ENCODE measurements at regions not wholly inside any gene's neighbourhood (a gene's known extent, or its start where the extent isn't known, plus 50 kb on each side); places are given as distances from the start of the nearest gene placed in this dataset.

- Histone ChIP-seq H3K4me1 (ENCODE audit: control insufficient read depth in 1 of 2, low read depth in 2 of 2) (no peaks in the 10 kb centered on the region), H3K36me3 (no peaks in the 10 kb centered on the region), H3K27ac (no peak overlapping the region), H3K9me3 (no peaks in the 10 kb centered on the region), H3K27me3 (replicated peaks; ENCODE audit: insufficient read depth) (no peaks in the 10 kb centered on the region), H3K4me3 (no peak overlapping the region)
- no peak for TF ChIP-seq CTCF (IDR thresholded peaks at IDR 0.05)
- ATAC-seq (ENCODE audit: insufficient number of reproducible peaks, low FRiP score, low read depth) (no peak), DNase-seq (ENCODE audit: low spot score) (no peak)
These were observed 330.2 kb downstream of the ZIC3 start for GRCh38 chrX:137896123-137896522.

- Histone ChIP-seq H3K4me3 (no peak overlapping the region), H3K27me3 (replicated peaks; ENCODE audit: insufficient read depth) (no peaks in the 10 kb centered on the region), H3K27ac (no peak overlapping the region), H3K9me3 (no peaks in the 10 kb centered on the region), H3K4me1 (ENCODE audit: control insufficient read depth in 1 of 2, low read depth in 2 of 2) (no peaks in the 10 kb centered on the region), H3K36me3 (no peaks in the 10 kb centered on the region)
- no peak for TF ChIP-seq CTCF (IDR thresholded peaks at IDR 0.05)
- ATAC-seq (ENCODE audit: insufficient number of reproducible peaks, low FRiP score, low read depth) (no peak), DNase-seq (ENCODE audit: low spot score) (no peak)
These were observed 349.5 kb downstream of the ZIC3 start for GRCh38 chrX:137915466-137915865.

- no peaks in the 10 kb centered on the region for H3K36me3 ChIP-seq
- DNase-seq (ENCODE audit: low spot score) (no peak), ATAC-seq (ENCODE audit: insufficient number of reproducible peaks, low FRiP score, low read depth) (no peak)
- no peaks in the 10 kb centered on the region for H3K9me3 ChIP-seq
- no peak overlapping the region for H3K27ac ChIP-seq
- H3K4me1 ChIP-seq (ENCODE audit: control insufficient read depth in 1 of 2, low read depth in 2 of 2) = no peaks in the 10 kb centered on the region
- no peak overlapping the region for H3K4me3 ChIP-seq
- no peak for TF ChIP-seq CTCF (IDR thresholded peaks at IDR 0.05)
- no peaks in the 10 kb centered on the region for H3K27me3 ChIP-seq (replicated peaks; ENCODE audit: insufficient read depth)
These were observed 350.3 kb downstream of the ZIC3 start for GRCh38 chrX:137916090-137916746.

GRCh38 chrX:137926090-137926489, 360.2 kb downstream of the ZIC3 start:
- Histone ChIP-seq H3K4me1 (ENCODE audit: control insufficient read depth in 1 of 2, low read depth in 2 of 2) (no peaks in the 10 kb centered on the region), H3K9me3 (no peaks in the 10 kb centered on the region), H3K36me3 (no peaks in the 10 kb centered on the region), H3K27me3 (replicated peaks; ENCODE audit: insufficient read depth) (no peaks in the 10 kb centered on the region), H3K27ac (no peak overlapping the region), H3K4me3 (no peak overlapping the region)
- DNase-seq (ENCODE audit: low spot score) = no peak
- no peak for TF ChIP-seq CTCF (IDR thresholded peaks at IDR 0.05)
- ATAC-seq (ENCODE audit: insufficient number of reproducible peaks, low FRiP score, low read depth) = no peak

GRCh38 chrX:137929951-137930350, 364.0 kb downstream of the ZIC3 start:
- no peaks in the 10 kb centered on the region for H3K36me3 ChIP-seq
- no peaks in the 10 kb centered on the region for H3K9me3 ChIP-seq
- no peak overlapping the region for H3K27ac ChIP-seq
- H3K4me1 ChIP-seq (ENCODE audit: control insufficient read depth in 1 of 2, low read depth in 2 of 2) = no peaks in the 10 kb centered on the region
- no peak overlapping the region for H3K4me3 ChIP-seq
- no peak for ATAC-seq (ENCODE audit: insufficient number of reproducible peaks, low FRiP score, low read depth)
- no peak for TF ChIP-seq CTCF (IDR thresholded peaks at IDR 0.05)
- no peaks in the 10 kb centered on the region for H3K27me3 ChIP-seq (replicated peaks; ENCODE audit: insufficient read depth)
- no peak for DNase-seq (ENCODE audit: low spot score)

Data from thoracic aorta (tissue), 2 donors.